Kidney epithelial cell (primary cell): ENCODE measurements at regions not wholly inside any gene's neighbourhood (a gene's known extent, or its start where the extent isn't known, plus 50 kb on each side); places are given as distances from the start of the nearest gene placed in this dataset.

Experiments
- DNase-seq: peaks from one replicate; pipeline ENCODE4 v3.0.0-alpha.2; 2010; ENCODE audit warnings: low read depth
- H3K27me3 ChIP-seq: 2 replicates; pipeline ENCODE4 v1.6.0; 2011; ENCODE audit warnings: low read length; ENCODE audit not compliant: control insufficient read depth, insufficient read depth
- H3K36me3 ChIP-seq: 2 replicates; pipeline ENCODE4 v1.5.1; 2011; ENCODE audit warnings: low read length; ENCODE audit not compliant: control insufficient read depth, insufficient read depth
- H3K4me3 ChIP-seq: 2 replicates; pipeline ENCODE4 v1.5.1; 2011; ENCODE audit warnings: low read depth, mild to moderate bottlenecking, control low read depth, low read length
- TF ChIP-seq, protein P1 (sequence below): IDR thresholded peaks from 2 replicates; pipeline ENCODE4 v1.5.1; 2011; ENCODE audit warnings: mild to moderate bottlenecking, moderate library complexity, low read length, control low read depth, inconsistent platforms; ENCODE audit not compliant: insufficient read depth, poor library complexity, severe bottlenecking

- TF ChIP-seq, protein P1, sequence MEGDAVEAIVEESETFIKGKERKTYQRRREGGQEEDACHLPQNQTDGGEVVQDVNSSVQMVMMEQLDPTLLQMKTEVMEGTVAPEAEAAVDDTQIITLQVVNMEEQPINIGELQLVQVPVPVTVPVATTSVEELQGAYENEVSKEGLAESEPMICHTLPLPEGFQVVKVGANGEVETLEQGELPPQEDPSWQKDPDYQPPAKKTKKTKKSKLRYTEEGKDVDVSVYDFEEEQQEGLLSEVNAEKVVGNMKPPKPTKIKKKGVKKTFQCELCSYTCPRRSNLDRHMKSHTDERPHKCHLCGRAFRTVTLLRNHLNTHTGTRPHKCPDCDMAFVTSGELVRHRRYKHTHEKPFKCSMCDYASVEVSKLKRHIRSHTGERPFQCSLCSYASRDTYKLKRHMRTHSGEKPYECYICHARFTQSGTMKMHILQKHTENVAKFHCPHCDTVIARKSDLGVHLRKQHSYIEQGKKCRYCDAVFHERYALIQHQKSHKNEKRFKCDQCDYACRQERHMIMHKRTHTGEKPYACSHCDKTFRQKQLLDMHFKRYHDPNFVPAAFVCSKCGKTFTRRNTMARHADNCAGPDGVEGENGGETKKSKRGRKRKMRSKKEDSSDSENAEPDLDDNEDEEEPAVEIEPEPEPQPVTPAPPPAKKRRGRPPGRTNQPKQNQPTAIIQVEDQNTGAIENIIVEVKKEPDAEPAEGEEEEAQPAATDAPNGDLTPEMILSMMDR = no peak
- H3K36me3 ChIP-seq = no peaks in the 10 kb centered on the region
- no peak overlapping the region for H3K4me3 ChIP-seq
- no peaks in the 10 kb centered on the region for H3K27me3 ChIP-seq
- no peak for DNase-seq
Measured at GRCh38 chrX:107549504-107549903, 78.8 kb upstream of the PRPS1 start.

- H3K27me3 ChIP-seq = peaks cover 2% of the 10 kb centered on the region
- H3K4me3 ChIP-seq = no peak overlapping the region
- TF ChIP-seq, protein P1 = no peak
Measured at GRCh38 chrX:107551546-107551945, 76.8 kb upstream of the PRPS1 start.

GRCh38 chrX:107552930-107553329, 75.4 kb upstream of the PRPS1 start:
- Histone ChIP-seq H3K36me3 (no peaks in the 10 kb centered on the region), H3K27me3 (peaks cover 2% of the 10 kb centered on the region), H3K4me3 (no peak overlapping the region)
- TF ChIP-seq, protein P1 = no peak
- DNase-seq = no peak

More at GRCh38 chrX:107551546-107551945, 76.8 kb upstream of the PRPS1 start:
- no peak for DNase-seq
- H3K36me3 ChIP-seq = no peaks in the 10 kb centered on the region

DNA sequence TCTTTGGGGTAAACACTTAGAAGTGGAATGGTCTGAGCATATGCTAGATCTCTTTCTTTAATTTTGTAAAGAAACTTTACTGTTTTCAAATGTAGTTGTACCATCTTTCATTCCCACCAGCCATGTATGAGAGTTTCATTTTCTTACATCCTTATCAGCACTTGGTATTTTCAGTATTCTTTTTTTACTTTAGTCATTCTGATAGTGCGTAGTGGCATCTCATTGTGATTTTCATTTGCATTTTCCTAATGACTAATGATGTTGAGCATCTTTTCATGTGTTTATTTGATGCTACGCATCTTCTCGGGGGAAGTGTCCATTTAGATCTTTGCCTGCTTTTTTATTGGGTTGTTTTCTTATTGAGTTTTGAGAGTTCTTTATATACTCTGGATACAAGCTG, 71.3 kb upstream of the PRPS1 start:
- H3K36me3 ChIP-seq = no peaks in the 10 kb centered on the region
- TF ChIP-seq, protein P1 = no peak
- peaks cover 2% of the 10 kb centered on the region for H3K27me3 ChIP-seq
- no peak overlapping the region for H3K4me3 ChIP-seq
- no peak for DNase-seq

DNA sequence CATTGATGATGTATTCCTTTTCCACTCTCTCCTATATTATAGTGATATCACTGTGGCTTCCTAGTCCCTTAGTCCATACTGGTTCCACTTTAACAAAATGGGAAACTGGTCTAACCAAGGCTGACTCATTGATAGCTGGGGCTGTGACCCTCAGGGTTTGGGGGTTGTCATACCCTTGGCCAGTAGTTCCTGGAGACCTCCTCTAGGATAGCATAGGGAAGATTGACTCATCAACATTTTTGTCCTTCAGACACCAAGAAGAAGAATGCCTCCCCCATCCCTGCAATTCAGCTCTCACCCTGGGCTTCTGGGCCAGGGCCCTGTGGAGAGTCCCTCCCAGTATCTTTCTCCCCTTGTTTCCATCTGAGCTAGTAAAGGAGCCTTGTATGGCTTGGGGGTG, 68.8 kb upstream of the PRPS1 start:
- Histone ChIP-seq H3K4me3 (no peak overlapping the region), H3K36me3 (no peaks in the 10 kb centered on the region), H3K27me3 (peaks cover 2% of the 10 kb centered on the region)
- TF ChIP-seq, protein P1 = no peak
- DNase-seq = no peak

DNA sequence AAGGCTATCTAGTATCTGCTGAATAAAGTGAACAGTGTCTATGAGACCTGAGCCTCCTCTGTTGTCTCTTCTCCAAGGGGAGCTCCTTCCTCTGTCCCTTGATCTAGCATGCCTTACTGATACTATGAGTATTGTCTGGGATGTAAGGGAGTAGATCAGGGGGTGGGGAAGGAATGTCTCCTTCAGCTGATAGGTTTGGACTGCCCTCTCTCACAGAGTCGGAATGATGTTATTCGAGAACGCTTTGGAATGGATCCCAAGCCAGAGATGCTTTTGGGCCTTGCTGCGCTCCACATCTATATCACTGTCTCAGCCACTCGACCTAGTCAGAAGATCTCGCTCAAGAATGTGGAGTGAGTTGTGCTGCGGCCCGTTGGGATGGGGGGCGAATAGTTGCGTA, 68.3 kb upstream of the PRPS1 start:
- TF ChIP-seq, protein P1 = no peak
- H3K36me3 ChIP-seq = no peaks in the 10 kb centered on the region
- H3K27me3 ChIP-seq = no peaks in the 10 kb centered on the region
- DNase-seq = no peak
- H3K4me3 ChIP-seq = no peak overlapping the region
